Hindlimb muscle (tissue), 1 donor: ENCODE measurements at regions not wholly inside any gene's neighbourhood (a gene's known extent, or its start where the extent isn't known, plus 50 kb on each side); places are given as distances from the start of the nearest gene placed in this dataset.
"Not testable (repeated sequence)": the region's sequence is repeated elsewhere in the genome, so short reads cannot be mapped to it uniquely, and the experiment has no call there.

Experiments
- DNase-seq: peaks from one replicate; pipeline ENCODE4 v3.0.0-alpha.2; 2013

DNA sequence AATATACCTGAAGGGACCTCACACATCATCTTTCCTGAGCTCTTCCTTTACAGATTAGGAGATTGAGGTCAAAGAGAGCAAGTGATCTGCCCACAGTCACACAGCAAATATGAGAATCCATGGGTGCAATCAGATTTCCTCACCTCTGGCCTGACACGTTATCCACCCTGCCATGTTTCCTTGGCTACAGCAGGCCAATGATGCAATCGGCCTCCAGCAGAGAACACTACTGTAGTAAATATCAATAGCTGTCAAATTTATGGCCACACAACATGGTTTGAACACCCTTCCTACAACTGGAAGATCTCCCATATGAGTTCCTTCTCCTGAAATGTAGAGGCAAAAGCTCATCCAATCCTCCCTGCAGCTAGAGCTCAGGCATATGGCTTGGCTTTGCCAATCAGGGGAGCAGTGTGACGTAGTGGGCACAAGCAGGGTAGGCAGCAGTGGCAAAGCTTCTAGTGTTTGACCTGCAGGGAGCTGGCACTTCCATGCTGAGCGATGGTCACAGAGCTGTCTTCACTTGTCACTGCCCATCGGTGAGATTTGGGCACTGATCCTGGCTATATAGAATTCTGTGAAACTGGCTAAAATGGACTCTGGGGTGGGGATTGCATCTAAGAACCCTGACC, 271.3 kb downstream of the TJP1 start:
- DNase-seq: no peak

DNA sequence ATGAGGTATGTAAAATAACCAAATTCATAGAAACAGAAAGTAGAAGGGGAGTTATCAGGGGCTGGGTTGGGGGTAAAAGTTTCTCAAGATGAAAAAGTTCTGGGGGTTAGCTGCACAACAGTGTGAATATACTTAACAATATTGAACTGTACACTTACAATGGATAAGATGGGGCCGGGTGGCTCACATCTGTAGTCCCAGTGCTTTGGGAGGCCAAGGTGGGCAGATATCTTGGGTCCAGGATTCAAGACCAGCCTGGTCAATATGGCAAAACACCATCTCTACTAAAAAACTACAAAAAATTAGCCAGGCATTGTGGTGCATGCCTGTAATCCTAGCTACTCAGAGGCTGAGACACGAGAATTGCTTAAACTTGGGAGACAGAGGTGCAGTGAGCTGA, 274.3 kb downstream of the TJP1 start:
- DNase-seq: no peak

DNA sequence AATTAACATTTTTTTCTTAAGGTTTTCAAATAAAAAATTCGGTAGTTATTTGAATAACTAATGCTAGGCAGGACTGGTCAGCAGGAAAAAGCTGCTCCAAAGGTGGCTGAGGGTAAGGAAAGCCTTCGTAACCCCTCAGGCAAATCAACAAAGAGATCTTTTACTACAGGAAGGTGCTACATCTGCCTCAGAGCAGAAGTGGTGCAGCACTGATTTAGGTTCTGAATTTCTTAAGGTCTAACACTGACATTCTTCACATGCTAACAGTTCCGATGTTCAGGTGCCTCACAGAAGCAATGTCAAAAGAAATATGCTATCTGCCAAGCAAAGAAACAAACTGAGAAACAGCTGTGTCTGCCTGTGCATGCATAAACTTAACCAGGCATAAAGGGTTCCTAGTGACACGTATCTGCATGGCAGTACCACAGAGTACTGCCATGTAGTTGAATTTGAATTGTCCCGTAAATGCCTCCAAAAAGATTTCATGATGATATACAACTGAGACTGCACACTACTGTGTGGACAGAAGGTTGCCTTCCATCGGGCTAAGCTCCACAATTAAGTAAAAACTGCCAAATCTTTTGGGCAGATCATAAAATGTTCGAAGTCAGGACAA, 275.0 kb upstream of the NSMCE3 start:
- DNase-seq: no peak

DNA sequence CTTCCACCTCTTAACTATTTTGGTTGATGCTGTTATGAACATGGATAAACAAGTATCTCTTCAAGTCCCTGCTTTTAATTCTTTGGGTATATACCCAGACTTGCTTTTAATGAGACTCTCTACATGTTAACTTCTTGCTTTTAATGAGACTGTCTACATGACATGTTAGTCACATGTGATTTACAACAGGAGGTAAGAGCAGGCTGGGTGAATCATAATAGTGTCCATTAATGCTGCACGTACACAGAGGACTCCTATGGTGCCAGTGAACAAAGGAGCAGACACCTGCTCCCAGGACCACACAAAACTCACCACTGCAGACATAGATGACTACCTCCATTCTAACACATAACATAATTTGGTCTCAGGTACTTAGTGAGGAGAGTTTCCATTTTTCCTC, 273.4 kb upstream of the NSMCE3 start:
- no peak for DNase-seq

DNA sequence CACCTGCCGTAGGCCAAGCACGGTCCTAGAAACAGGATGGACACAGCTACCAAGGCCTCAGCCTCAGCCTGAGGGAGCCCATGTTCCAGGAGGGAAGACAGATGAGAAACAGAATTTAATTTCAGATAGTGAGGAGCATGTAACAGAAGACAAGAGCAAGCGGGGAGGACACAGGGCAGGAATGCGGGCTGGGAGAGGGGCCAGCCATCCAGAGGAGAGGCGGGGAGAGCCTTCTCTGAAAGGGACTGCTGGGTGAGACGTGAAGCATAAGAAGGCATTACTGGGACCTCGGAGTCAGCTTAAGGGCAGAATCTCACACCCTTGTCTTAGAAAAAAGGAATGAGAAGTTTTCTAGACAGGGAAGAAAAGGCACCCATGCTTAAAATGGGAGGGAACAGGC, 271.7 kb upstream of the NSMCE3 start:
- DNase-seq: no peak

DNA sequence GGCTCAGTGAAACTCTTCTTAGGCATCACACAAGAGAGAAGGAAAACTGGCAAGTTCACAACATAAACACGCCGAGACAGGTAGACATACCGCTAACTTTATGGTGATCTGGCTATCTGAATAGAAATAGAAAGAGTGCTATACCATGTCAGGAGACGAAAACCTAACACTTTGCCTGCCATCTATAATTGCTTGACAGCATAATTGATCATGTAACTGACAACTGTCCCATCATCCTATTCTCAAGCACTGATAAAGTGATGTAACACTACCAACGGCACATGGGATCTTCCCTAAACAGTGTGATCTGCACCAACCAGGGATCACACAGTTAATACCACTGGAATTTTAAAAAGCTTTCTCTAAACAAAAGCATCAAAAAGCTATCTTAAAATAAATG, 270.9 kb upstream of the NSMCE3 start:
- DNase-seq: no peak

DNA sequence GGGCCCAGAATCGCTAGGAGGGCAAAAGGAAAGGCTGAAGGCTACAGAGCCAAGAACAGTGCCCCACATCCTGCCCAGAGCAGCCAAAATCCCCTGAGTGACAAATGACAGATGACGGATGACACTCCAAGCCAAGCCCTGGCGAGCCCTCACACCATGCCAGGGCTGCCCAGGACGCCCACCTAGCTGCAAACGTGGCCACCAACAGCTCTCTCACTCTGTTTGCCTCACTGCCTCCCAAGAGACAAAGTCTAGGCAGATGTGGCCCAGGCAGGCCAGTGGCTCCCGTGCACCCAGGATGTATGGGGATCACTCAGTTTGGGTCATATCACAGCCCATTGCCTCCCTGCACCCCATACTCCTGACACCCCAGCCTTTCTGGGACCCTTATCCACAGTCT, 270.1 kb upstream of the NSMCE3 start:
- no peak for DNase-seq

DNA sequence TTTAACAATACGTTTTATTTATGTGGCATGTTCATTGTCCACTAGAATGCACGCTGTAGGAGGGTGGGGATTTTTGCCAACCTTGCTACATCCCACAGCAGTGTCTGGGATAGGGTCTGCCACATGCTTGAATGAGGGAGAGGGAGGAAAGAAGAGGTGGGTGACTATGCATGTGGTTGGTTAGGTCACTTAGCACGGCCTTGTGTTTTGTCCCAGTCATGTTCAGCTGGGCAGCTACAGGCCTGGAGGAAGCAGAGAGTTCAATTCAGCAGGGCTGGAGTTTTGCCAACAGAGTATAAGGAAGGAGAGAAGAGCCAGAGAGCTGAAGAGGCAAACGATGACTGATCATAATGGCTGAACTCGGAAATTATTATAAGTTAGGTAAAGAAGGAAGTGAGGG, 268.4 kb upstream of the NSMCE3 start:
- DNase-seq: no peak

DNA sequence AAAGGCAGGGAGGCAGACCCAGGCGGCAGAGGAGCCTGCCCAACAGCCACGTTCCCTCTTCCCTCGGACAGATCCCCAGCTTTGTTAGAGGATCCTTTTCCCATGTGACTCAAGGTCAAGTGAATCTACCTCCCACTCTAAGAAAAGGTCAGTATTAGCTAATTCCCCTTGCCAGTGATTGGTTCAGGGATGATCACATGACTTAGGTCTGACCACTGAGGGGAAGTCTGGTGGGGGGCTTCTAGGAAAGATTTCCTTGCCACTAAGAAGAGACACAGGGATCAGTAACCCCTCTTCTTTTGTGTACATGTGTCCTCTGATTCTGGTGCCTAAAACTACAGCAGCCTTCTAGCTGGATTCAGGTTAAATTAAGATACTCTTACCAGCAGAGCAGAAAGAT, 266.3 kb upstream of the NSMCE3 start:
- no peak for DNase-seq

DNA sequence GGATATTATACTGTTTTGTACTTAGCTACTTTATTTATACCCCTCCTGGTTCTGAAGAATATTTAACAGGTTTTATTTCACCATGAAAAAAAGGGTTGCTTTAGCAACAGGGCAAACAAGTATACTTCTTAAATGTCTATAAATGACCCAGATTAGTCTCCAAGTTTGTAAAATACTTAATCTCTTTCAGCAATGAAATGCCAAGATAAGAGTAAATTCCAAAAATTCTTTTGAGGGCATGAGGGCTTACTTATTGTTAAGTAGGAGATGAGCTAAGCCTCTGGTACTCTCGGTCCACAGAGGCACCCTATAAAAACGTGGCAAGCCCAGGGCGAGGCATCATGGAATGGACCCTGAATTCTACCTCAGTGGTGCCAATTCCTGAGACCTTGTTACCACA, 264.8 kb upstream of the NSMCE3 start:
- no peak for DNase-seq

DNA sequence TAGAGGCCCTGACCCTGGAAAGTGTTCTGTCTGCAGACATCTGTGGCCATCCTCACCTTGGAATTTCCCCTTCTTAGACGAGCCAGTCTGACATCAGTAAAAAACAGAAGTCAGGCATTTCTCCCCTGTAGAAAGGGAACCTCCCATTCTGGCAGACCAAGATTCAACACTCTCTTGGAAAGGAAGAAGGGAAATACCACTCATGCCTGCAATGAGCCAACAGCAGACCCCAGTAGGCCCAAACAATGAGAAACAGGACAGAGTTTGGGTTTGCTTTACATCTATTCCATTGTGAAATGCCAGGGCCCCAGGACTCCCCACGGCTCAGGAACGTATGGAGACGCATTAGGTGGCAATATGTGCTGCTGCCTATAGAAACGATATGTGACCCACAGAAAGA, 264.0 kb upstream of the NSMCE3 start:
- no peak for DNase-seq

DNA sequence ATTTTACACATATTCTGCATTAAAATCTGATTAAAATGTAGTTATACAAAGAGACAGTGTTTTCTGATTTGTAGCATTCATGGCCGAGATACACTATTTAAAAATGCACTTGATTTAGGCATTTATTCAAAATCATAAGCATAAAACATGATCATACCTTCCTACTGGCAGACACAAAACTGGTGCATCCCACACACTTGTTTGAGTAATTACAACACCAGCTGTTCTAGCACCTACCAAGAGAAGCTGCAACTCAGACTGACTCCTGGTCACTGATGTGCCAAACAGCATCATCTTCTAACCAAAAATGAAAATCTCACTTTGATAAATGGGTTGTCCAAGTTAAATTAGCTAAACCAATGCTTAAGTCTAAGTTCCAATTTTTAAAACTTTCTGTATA, 262.7 kb upstream of the NSMCE3 start:
- no peak for DNase-seq

DNA sequence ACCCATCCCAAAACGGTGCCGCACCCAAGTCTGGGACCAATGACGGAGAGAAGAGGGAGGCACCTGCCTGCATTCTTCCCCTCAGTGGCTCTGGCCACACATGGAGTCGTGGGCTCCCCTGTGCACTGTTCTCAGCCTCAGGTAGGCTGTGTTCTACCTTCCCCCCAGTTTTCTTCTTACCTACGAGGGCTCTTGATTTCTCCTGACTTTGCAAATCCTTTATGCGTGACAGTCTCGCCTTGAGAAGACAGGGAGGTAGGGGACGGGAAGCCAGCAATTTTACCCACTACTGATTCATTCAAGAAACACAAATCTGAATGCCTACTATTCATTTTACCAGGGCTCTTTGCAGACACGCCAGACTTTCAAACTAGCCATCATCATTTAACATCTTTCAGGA, 261.3 kb upstream of the NSMCE3 start:
- DNase-seq: no peak

DNA sequence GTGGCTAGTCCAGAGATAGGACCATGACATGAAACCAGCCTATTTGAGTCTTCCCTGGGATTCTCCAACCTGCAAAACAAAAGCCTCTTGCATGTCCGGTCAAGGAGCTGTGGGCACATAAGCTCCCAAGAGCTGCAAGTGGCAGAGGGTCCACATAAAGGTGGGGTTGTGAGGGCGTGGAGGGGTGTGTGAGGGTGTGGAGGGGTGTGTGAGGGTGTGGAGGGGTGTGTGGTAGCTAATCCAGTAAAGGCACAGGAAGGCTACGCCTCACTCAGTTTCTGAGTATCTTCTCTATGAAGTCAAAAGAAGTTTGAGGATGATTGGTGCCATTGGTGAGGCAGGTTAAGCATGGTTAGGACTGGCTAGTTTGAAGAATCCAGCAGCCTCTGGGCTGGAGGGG, 259.4 kb upstream of the NSMCE3 start:
- DNase-seq: no peak

DNA sequence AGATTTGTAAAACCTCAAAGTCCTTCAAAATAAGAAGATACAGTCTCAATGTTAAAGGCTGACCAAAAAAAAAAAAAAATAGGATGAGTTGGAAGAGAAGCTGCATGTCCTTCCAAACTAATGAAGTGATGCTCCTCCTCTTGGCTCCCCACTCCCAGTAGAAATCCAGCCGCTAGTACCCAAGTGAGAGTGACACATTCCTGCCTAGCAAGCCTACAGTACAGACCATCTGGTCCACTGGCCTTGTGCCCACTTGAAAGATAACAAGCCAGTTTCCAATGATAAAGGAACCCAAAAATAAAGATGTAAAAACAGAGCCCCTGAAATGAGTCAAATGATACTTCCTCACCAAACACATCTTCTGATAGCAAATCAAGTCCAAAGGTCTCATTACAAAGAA, 258.7 kb upstream of the NSMCE3 start:
- DNase-seq: no peak

DNA sequence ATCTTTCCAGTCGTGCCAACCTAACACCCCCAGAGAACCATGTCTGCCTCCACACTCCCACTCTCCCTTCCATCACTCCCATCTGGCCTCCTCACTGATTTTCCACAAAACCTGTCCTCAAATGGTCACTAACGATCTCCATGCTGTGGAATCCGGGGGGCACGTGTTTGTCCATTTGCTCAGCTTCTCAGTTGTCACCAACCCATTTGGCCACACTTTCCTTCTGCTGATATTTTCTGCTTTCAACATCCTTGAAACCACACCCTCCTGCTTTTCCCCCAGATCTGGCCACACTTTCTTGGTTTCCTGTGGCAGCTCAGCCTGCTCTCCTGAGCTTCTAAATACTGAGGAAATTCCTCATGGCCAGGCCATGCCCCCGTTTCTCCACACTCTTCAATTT, 257.2 kb upstream of the NSMCE3 start:
- no peak for DNase-seq

DNA sequence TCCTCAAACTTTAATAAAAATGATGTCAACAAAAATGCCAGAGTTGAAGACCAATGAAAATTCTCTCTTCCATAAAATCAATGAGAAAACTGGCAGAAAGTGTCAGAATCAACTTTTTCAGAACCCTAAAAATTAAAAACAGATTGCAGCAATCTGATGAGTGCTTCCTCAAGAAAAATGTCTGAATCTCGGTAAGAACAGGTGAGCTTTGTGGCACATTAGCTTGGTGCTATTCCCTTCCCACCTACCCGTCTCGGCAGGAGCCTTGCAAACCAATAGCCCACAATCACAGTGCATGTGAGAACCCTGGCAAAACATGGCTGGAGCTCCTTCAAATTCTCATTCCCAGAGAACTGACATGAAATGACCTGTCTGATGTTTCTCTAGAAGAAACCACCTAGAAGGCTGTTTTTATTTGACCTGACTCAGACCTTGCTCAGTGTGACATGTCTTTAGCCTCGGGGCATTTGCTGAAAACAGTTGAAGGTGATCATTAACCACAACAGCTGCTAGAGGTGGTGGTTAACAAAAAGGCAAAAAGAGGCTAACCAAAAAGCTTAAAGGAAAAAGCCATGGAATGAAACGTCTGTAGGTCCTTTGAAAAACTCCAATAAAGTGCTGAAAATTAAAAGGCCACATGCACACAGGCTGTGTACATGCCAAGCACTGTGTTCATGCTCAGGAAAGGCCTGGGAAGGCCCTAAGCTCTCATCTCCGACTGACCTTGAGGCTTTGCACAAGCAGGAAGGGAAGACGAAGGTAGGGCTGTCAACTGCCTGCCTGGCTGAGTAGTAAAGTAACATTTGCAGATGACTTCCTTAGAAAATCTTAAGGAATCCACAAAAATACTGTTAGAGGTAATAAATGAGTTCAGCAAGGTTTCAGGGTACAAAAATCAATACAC, 253.0 kb upstream of the NSMCE3 start:
- no peak for DNase-seq

DNA sequence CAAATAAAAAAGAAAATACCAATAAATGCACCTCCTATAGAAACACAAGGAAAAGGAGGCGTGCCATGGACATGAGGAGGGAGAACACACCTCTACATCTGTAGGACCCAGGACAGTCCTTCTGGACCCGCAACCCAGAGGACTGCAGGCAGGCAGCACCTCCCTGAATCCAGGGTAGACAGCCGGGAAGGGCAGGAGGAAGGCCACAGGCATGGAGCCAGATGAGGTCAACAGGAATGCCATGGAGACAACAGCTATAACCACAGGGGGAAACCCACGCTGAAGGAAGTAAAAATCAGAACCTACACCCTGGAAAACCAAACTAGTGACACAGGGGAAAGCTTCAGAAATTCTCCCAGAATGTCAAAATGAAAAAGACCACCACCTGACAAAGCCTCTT, 248.8 kb upstream of the NSMCE3 start:
- DNase-seq: no peak

DNA sequence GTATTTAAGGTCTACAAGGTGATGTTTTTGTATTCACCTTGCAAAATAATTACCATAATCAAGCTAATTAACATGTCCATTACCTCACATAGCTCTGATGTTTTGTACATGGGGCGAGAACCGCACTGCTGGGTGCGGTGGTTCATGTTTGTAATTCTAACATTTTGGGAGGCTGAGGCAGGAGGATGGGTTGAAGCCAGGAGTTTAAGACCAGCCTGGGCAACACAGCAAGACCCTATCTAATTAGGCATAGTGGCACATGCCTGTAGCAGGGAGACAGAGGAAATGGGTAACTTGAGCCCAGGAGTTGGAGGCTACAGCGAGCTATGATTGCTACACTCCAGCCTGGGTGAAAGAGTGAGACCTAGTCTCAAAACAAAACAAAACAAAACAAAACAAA, 248.2 kb upstream of the NSMCE3 start:
- DNase-seq: no peak

DNA sequence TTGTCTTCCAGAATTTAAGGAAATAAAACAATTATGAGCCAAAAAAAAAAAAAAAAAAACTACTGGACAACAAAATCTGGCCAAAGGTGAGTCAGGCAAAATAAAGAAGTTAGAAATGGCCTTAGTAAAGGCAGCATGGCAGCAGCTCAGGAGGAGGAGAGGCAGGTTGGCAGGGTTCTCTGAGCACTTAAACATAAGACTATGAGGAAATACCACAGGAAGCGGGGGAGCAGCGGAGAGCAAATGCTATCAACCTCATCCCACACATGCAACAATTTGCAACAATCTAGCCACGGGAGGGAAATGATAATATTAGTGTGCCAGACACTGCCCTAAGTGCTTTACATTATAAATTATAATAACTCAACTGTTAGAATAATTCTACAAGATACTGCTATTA, 247.3 kb upstream of the NSMCE3 start:
- DNase-seq: no peak

DNA sequence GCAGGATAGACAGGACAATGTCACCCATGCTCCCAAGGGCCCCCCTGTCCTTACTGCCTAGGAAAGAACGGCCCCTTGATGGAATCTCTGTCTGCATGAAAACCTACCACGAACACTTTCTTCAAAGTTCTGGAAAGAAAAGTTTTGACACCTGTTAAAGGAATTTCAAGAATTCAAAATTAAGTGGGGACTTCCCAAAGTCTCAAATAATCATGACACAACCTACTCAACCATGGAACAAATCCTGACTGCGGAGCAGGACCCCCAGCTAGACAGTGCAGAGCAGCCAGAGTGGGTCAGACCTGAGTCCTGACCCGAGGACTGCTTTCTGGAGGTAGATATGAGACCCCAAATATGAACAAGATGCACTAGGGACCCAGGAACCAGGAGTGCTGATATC, 245.3 kb upstream of the NSMCE3 start:
- DNase-seq: no peak

DNA sequence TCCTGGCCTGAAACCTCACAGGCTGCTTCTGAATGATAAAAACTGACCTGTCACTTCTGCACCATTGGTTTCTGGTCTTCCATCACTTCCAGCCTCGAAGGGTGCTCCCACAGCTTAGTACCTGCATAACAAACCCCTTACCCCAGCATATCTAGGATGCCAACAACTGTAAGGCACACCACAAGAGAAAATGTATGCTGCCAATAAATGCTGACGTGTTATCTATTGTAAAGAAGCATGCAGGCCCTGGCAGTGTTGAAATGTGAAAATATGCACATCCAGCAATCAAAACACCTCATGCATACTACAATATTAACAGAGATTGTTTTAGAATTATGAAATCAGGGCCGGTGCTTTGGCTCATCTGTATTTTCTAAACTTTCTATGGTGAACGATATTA, 242.0 kb upstream of the NSMCE3 start:
- no peak for DNase-seq

DNA sequence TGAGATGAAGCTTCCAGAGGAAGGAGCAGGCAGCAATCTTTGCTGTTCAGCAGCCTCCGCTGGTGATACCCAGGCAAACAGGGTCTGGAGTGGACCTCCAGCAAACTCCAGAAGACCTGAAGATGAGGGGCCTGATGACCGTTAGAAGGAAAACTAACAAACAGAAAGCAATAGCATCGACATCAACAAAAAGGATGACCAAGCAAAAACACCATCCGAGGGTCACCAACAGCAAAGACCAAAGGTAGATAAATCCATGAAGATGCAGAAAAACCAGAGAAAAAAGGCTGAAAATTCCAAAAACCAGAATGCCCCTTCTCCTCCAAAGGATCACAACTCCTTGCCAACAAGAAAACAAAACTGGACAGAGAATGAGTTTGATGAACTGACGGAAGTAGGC, 235.9 kb upstream of the NSMCE3 start:
- DNase-seq: not testable (repeated sequence)
